HG03342 (cell line): ENCODE measurements at regions not wholly inside any gene's neighbourhood (a gene's known extent, or its start where the extent isn't known, plus 50 kb on each side); places are given as distances from the start of the nearest gene placed in this dataset.
"Not testable (repeated sequence)": the region's sequence is repeated elsewhere in the genome, so short reads cannot be mapped to it uniquely, and the experiment has no call there.

Source experiments
- ATAC-seq: cut with Tn5 transposase; IDR thresholded peaks from one replicate; pipeline ENCODE4 v1.9.1; 2021; ENCODE audit warnings: mild to moderate bottlenecking, moderate library complexity; ENCODE audit not compliant: unreplicated experiment

DNA sequence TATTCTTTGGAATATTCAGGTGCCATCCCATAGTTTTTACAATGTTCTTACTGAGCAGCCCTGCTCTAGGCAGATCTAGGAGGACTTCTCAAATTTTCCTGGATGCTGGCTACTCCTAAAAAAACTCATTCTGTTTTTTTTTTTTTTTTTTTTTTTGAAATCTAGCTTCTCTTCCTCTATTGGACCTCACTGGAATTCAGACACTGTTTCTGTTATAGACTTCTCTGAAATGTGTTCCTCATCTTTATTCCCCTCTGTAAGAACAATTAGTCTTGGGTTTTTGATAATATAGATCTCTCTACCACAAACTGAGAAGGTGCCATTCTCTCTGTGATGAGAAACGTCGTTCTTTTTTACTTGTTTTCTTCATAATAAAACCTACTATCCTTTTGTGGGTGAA lies 115.3 kb upstream of the CCND2 start:
- ATAC-seq: no peak

DNA sequence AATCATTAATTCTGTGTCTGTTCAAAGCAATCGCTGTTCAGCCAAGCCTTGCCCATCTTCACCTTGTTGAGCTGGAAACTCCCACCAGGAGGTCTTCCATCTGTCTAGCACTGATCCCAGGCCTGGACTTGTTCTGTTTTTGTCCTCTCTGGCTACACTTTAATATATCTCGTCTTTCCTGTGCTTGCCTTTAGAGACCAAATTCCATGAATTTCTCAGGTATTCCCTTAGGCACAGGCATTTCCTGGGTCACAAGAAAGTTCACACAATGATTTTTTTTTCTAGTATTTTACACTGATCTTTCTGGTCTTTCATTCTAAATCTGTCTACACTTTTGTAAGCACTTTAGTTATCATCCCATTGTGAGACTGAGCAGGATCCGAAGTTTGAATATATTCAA lies 116.4 kb upstream of the CCND2 start:
- ATAC-seq: no peak

DNA sequence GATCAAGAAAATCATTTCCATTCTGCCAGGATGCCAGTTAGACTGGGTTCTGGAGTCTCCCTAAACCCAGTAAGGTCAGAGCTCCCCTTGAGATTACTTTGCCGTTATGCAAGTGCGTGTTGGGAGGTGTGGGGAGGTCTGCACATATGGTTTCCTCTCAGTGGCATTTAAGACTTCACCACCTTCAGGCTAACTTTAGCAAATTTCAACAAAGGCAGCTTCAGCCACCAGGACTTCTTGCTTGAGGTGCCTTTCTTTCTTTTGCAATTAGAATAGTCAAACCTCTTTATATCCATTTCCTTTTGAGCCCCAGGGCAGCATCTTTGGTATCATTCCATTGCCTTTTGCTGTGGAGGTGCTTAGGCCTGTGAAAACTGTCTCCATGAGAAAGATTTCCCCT lies 117.2 kb upstream of the CCND2 start:
- ATAC-seq: no peak

DNA sequence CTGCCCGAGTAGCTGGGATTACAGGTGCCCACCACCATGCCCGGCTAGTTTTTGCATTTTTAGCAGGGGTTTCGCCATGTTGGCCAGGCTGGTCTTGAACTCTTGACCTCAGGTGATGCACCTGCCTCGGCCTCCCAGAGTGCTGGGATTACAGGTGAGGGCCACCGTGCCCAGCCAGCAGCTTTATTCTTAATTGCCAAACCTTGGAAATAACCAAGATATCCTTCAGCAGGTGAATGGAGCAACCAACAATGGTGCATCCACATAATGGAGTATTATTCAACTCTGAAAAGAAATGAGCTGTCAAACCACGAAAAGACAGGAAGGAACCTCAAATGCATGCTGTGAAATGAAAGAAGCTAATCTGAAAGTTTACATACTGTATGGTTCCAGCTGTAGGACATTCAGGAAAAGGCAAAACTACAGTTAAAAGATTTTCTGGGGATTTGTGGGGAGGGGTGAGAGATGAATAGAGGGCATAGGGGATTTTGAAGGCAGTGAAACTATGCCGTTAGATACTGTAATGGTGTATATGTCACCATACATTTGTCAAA lies 118.8 kb upstream of the CCND2 start:
- no peak for ATAC-seq

DNA sequence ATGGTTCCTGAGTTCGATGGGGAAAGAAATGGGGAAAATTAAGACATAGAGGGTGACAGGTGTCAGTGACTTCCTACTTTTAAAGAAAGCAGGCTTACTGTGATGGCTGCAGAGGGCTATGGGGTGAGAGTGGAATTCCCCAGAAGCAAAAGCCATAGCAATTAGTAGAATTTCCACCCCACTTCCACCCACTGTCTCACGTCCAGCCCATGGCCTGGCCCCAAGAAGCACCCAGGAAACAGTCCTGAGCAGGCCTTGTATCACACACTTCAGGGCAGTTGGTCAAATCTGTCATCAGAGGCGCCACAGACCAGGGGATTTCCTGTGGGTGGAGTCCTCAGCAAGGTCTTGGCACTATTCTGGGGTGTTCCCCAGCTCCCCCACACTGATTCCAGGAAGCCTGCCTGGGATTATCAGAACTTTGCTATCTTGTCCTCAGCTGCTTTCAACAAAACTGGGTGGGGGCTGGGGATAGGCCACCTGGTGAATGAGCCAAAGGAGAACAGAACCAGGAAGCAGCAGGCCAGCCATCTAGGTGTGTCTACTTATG lies 120.1 kb upstream of the CCND2 start:
- peak; percentile 77 for ATAC-seq

DNA sequence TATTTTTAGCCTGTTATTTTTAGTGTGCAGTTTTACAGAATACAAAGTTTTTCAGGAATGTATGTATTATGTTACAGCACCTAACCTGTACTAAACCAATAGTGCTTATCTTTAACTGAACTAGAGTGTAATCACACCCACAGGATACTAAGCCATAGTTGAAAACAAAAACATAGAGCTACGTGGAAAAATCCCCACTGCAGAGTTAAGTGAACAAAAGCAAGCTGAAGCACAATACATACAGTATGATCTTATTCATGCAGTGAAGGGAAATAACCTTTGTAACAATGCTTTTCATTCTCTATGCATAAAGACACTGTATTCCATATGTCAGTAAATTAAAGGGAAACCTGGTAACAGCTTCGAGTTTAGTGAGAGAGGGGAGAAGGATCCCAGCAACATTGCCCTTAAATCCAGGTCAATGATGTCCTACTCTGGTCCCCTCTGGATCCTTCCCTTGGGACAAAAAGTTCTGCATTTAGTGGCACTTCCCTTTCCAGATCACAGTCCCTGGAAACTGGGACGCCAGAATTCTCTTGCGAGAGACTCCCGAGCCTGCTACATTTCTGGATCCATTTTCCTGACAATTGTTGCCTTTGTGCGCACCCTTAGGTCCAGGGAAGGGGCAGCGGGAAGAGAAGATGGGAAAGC lies 121.3 kb upstream of the CCND2 start:
- no peak for ATAC-seq

DNA sequence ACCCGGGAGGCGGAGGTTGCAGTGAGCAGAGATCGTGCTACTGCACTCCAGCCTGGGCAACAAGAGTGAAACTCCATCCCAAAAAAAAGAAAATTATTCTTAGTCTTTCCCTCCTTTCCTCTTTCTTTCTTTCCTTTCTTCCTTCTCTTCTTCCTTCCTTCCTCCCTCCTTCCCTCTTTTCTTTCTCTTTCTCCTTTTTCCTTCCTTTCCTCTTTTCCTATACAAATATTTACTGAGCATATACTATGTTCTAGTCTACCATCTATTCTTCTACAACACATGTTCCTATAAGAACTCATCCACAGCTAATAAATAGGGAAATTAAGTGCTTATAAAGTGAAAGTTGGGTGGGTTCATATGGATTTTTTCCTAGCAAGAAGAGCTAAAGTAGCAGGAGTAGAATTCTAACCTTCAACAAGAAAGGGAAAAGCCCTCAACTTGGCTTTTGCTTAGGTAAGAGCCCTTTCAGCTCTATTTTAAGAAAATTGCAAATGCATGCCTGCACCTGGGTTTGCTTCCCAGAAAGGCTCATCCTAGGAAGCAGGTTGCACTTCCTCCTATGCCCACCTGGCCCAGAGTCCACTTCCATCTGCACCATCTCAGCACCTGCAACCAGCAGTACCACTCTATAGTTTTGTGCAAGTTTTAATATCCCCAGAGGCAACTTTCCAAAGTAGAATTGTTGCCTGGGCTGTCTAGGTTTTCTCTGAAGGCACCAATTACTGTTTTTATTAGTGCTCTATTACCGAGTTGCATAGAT lies 122.0 kb upstream of the CCND2 start:
- no peak for ATAC-seq

DNA sequence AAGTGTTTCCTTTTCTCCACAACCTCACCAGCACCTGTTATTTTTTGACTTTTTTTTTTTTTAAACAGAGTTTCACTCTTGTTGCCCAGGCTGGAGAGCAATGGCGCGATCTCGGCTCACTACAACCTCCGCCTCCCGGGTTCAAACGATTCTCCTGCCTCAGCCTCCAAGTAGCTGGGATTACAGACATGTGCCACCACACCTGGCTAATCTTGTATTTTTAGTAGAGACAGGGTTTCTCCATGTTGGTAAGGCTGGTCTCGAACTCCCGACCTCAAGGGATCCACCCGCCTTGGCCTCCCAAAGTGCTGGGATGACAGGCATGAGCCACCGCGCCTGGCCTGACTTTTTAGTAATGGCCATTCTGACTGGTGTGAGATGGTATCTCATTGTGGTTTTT lies 123.2 kb upstream of the CCND2 start:
- ATAC-seq: not testable (repeated sequence)

DNA sequence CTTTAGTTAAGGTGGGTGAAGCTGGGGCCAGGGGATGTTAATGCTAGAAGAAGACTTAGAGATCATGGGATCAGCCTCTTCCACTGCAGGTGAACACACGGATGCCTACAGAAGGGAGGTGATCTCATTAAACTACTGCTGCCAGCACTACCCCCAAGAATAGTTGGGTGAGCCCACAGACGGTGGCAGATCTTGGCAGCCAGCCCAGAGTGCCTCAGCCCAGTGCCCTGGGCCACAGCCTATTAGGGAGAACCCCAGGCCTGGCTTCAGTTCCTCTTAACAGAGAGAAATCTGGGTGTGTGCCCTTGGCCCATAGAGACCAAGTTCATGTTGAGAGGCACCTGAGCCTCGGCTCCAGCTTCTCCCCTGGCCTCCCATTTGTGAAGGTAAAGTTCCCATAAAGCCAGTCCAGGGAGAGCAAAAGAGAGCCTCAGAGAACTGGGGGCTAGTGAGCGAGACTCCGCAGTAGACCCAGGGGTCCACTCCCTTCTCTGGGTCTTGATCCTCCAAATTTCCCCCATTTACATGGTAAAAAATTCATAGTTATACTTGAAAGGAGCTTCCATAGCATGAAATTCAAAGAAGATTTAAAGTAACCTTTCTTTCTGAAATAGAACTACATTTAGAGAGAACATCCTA lies 125.0 kb upstream of the CCND2 start:
- ATAC-seq: no peak

DNA sequence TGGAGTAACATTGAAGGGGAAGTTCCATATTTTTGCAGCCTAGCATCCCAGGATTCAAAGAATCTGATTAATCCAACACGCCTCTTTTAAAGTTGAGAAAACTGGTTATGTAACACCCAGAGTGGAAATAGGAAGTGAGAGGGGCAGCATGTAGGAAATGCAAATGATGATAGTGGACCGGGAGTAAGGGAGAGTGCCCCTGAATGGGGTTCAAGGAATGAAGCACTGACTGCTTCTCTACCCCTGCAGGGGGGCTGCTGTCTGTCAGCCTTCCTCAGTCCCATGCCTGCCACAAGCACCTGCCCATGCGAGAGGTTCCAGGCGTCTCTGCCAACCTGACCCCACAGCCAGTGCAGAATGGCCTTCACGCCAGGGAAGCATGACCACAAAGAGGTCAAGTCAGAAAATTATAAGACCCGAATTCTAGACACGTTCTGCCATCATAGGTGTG lies 126.5 kb upstream of the CCND2 start:
- no peak for ATAC-seq

DNA sequence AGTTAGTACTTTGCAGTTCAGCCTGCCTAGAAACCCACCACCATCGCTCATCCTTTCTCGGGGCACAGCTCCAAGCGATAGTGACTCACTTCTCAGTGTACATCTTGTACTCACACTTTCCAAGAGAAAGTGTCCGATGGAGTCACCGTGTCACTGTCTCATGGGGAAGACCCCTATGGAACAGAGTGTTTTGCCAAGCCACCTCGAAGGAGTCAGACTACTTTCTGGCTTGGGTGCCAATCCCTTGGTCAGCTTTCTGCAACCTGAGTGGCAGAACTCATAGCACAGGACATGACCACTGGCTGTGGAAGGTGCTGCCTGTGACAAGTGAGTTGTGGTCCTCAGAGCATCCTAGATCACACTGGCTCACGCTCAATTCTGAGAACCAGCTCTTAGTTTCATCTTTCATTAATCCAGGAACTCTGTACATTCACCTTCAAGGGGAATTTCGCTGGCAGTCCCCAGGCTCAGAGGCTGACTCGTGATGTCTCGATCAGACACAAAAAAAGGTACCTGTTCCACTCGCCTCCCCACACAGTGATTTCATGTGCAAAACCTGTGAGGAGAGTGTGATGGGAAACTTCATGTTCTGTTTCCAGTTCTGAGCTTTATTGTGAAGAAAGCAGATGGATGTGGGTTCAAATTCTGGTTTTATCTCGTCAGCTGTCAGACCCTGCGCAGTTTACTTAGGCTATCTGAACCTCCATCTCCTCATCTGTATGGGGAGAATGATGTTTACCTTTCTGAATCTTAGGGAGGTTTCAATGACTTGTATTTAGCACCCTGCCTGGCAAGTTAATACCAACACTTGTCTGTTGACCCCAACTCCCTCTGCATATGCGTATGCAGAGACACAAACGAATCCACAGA lies 127.3 kb upstream of the CCND2 start:
- no peak for ATAC-seq

DNA sequence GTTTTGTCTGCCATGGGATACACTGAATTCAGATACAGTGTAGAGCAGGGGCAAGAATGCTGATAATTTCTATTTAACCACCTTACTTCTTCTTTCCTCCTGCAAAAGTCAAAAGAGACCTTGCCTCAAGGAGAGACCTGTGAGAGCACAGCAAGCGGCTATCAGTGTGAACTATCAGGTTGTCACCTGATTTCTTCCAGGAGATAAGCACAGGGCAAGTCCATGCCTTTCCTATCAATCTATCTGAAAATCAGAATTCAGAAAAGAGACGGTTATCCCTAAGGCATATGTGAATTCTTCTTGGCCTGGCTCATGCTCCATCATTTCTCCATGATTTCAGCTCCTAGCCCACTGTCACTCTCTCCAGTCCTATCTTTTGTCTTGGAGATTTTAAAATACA lies 128.9 kb upstream of the CCND2 start:
- ATAC-seq: no peak

DNA sequence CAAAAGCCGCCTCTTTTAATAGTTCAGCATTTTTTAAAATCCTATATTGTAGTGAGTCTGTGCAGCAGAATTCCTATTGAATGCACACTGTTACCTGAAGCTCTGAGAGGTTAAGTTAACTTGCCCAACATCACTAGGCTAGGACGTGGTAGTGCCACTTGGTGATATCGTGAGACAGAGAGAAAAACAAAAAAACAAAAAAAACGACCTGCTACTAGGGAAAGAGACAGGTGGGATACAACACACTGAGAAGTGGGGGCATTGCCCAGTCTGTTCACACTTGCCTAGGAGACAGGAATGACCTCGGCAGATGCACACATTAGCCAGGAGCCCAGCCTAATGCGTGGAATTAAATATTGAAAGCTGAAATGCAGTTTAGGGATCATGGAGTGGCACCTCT lies 129.7 kb upstream of the CCND2 start:
- ATAC-seq: no peak

DNA sequence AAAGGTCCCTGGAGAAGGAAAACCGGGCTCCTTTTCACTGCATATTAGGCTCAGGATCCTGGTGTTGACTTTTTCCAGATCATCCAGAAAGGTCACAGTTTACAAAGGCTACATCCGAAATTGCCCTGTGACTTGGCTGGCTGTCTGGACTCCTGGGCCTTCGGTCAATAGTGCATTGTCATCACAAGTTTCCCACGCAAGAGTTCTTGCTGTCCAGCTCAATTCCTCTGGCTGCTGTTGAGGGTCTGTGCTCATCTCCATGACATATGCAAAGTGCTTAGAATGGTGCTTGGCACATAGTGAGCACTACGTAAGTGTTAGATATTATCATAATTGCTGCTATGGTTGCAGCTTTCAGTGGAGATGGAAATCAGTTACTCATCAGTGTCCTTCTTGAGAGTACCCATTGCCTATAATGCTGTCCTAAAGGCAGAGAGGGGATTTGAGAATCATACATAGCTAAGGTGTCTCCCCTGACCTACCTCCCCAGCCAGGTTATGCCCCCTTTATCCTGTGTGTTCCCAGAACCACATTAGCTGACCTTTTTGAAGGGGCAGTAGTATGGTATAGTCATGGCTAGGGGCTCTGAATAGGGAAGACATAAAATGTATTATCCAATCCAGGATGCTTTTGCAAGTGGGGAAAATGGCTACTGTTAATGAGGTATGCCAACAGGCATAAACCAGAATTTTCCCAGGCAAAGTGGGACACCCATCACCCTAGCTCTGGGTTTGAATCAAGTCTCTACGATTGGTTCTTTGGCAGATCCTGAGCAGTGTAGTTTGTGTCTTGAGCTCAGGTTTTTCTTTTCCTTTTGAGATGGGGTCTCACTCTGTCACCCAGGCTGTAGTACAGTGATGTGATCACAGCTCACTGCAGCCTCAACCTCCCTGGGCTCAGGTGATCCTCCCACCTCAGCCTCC lies 132.0 kb upstream of the CCND2 start:
- ATAC-seq: no peak

DNA sequence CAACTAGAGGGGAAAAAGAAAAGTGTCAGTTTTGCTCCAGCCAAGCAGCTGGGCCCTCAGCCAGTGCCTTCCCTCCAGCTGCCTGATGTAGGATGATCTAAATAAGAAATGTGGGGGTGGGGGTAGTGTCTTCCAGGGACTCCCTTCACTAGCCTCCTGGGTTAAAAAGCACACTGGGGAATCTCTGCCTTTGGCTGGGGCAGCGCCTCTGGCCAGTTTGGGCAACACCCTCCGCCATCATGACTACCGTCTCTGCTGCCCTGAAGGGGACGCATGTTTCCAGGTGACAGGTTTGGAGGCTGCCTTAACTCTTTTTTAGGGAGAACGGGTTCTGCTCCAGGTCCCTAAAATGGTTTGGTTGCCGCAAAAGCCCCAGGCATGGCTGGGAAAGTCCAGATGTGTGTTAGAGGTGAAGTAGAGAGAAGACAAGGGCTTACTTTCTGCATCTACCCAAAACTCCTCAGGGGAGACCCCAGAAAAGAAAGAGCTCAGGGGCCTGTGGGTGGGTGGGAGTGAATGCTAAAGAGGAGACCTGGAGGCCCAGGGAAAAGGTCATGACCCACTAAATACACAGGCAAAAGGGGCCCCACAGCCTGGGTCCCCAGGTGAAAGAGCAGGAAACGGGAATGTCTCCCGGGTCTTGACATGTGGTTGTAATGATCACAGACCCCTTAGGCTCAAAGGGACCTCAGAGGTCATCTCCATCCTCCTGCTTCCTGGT lies 132.8 kb upstream of the CCND2 start:
- no peak for ATAC-seq

DNA sequence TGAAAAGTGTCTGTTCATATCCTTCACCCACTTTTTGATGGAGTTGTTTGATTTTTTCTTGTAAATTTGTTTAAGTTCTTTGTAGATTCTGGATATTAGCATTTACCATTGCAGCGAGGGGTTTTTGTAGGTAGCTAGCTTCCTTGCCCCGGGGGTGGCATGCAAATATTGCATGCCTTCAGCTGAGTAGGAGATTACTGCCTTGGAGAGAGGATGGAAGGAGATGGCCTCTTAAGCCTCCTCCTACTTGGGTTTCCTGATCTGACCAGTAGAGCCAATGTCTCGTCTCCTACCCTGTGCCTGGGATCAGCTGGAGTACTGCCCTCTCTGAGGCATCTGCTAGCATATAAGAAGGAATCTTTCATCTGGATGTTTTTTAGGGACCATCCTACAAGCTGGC lies 134.4 kb upstream of the CCND2 start:
- no peak for ATAC-seq

DNA sequence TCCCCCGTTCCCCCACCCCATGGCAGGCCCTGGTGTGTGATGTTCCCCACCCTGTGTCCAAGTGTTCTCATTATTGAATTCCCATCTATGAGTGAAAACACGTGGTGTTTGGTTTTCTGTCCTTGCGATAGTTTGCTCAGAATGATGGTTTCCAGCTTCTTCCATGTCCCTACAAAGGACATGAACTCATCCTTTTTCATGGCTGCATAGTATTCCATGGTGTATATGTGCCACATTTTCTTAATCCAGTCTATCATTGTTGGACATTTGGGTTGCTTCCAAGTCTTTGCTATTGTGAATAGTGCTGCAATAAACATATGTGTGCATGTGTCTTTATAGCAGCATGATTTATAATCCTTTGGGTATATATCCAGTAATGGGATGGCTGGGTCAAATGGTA lies 135.0 kb upstream of the CCND2 start:
- not testable (repeated sequence) for ATAC-seq

DNA sequence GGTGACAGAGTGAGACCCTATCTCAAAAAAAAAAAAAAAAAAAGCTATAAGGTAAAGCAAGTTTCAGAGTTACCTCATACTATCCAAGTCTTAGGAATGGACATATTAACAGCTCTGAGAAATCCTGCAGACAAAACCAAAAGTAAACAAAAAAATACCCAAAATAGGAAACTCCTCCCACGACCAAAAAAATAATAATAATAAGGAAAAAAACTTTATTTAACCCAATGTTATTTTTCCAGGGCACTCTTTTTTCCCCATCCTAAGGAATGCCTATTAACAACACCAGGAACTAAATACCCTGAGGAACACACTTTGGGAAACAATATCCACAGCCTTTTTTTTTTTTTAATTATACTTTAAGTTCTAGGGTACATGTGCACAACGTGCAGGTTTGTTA lies 135.5 kb upstream of the CCND2 start:
- ATAC-seq: no peak

DNA sequence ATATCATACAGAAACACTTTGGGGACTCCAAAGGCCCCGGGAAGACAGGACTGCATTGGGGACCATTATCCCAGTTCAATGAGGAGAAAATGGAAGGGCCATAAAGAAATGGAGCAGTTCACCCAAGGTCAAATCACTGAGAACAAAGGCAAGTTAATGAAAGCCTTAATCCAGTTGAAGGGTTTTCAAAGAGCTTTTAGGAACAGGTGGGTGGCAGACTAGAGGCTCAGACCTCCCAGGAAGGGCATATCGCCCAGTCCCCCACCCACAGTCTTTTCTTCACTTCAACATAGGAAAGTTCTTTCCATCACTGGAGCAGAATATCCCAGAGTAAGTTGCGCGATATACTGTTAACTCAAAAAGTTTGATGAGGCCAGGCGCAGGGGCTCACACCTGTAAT lies 136.1 kb upstream of the CCND2 start:
- ATAC-seq: no peak
